ENCODE measurements at regions not wholly inside any gene's neighbourhood (a gene's known extent, or its start where the extent isn't known, plus 50 kb on each side); places are given as distances from the start of the nearest gene placed in this dataset.

- TF ChIP-seq CTCF (IDR thresholded peaks at IDR 0.05 in 2 of 3, conservative IDR thresholded peaks at IDR 0.05 in 1 of 3; ENCODE audit: borderline replicate concordance in 1 of 3, insufficient read depth in 1 of 3, low read depth in 2 of 3, low read length in 2 of 3) (no peak), POLR2AphosphoS5 (IDR thresholded peaks at IDR 0.05; ENCODE audit: low read depth, low read length) (no peak), RAD21 (IDR thresholded peaks at IDR 0.05; ENCODE audit: low read depth) (no peak), MAX (IDR thresholded peaks at IDR 0.05) (no peak), EZH2phosphoT487 (IDR thresholded peaks at IDR 0.05; ENCODE audit: borderline replicate concordance) (no peak), YY1 (IDR thresholded peaks at IDR 0.05; ENCODE audit: extremely low read depth, insufficient replicate concordance, low read depth, low read length) (no peak), EZH2 (IDR thresholded peaks at IDR 0.05) (no peak), POLR2A (IDR thresholded peaks at IDR 0.05; ENCODE audit: borderline replicate concordance, extremely low read depth, insufficient read depth, insufficient read length) (no peak), SRF (IDR thresholded peaks at IDR 0.05; ENCODE audit: low read depth) (no peak), SP1 (IDR thresholded peaks at IDR 0.05; ENCODE audit: low read depth) (no peak), EGR1 (IDR thresholded peaks at IDR 0.05; ENCODE audit: low read depth) (no peak)
Measured at GRCh38 chr5:68802430-68802829, 291.4 kb upstream of the SLC30A5 start.

Data from HCT116 (cell line).